Astrocyte of the spinal cord (primary cell): ENCODE measurements at regions not wholly inside any gene's neighbourhood (a gene's known extent, or its start where the extent isn't known, plus 50 kb on each side); places are given as distances from the start of the nearest gene placed in this dataset.
"Not testable (repeated sequence)": the region's sequence is repeated elsewhere in the genome, so short reads cannot be mapped to it uniquely, and the experiment has no call there.

ENCODE experiments used
- DNase-seq: peaks from one replicate; pipeline ENCODE4 v3.0.0; 2011; ENCODE audit warnings: low read depth, low spot score
- H3K4me3 ChIP-seq: 2 replicates; pipeline ENCODE4 v1.5.1; 2011; ENCODE audit warnings: low read depth, mild to moderate bottlenecking, low read length, moderate library complexity
- CTCF ChIP-seq: IDR thresholded peaks from 2 replicates; pipeline ENCODE4 v1.5.1; 2012; ENCODE audit warnings: low read depth, mild to moderate bottlenecking, low read length, inconsistent platforms
- in situ Hi-C: cut with HindIII; loops from 2 replicates; pipeline ENCODE4 v1.10.0; 2017; ENCODE audit warnings: low sequenced_read_pairs

GRCh38 chr7:16260236-16260728 is 161.1 kb downstream of the CRPPA start:
- no peak overlapping the region for H3K4me3 ChIP-seq
- TF ChIP-seq CTCF = no peak
- in situ Hi-C loops = no loop called here
- DNase-seq = no peak

GRCh38 chr7:16256419-16256818 is 164.9 kb downstream of the CRPPA start:
- in situ Hi-C loops, H3K4me3 ChIP-seq, DNase-seq: not testable (repeated sequence)

GRCh38 chr7:16255952-16256351 is 165.4 kb downstream of the CRPPA start:
- DNase-seq, H3K4me3 ChIP-seq, in situ Hi-C loops: not testable (repeated sequence)

GRCh38 chr7:16250655-16251054 is 170.7 kb downstream of the CRPPA start:
- H3K4me3 ChIP-seq, DNase-seq, in situ Hi-C loops: not testable (repeated sequence)

- DNase-seq, in situ Hi-C loops, H3K4me3 ChIP-seq: not testable (repeated sequence)
Observed at GRCh38 chr7:16249204-16249603, 172.1 kb downstream of the CRPPA start.

GRCh38 chr7:16248556-16248955 is 172.8 kb downstream of the CRPPA start:
- DNase-seq, in situ Hi-C loops, H3K4me3 ChIP-seq: not testable (repeated sequence)

- in situ Hi-C loops = no loop called here
- H3K4me3 ChIP-seq = no peak overlapping the region
- DNase-seq = no peak
- no peak for TF ChIP-seq CTCF
Observed at GRCh38 chr7:16244469-16244868, 176.9 kb downstream of the CRPPA start.

- in situ Hi-C loops = no loop called here
- no peak overlapping the region for H3K4me3 ChIP-seq
- no peak for TF ChIP-seq CTCF
- DNase-seq = no peak
Observed at GRCh38 chr7:16242920-16243319, 178.4 kb downstream of the CRPPA start.

- no peak overlapping the region for H3K4me3 ChIP-seq
- in situ Hi-C loops = no loop called here
- DNase-seq = no peak
- TF ChIP-seq CTCF = no peak
Observed at GRCh38 chr7:16241017-16241416, 180.3 kb downstream of the CRPPA start.
